SK-N-SH (cell line): ENCODE measurements at regions not wholly inside any gene's neighbourhood (a gene's known extent, or its start where the extent isn't known, plus 50 kb on each side); places are given as distances from the start of the nearest gene placed in this dataset.

ENCODE experiments used
- CTCF ChIA-PET: fragments of 300-600, 350-600 bp; formaldehyde crosslinking; extraction: SDS; loops from one replicate; lab custom pipeline; 2021; lab: Yijun Ruan, JAX
- POLR2A ChIA-PET: fragments of 350-600 bp; sonication (Branson Sonifier 250); formaldehyde crosslinking; extraction: SDS; loops from one replicate; lab custom pipeline; 2020; ENCODE audit warnings: antibody characterized with exemption, inconsistent platforms; lab: Yijun Ruan, JAX
- DNase-seq: peaks from one replicate; pipeline ENCODE4 v3.0.0; 2012
- H2AFZ ChIP-seq: fragments of 200-600 bp; sonication (generic); 2 replicates; pipeline ENCODE4 v1.8.1; 2016; ENCODE audit warnings: antibody characterized with exemption, mild to moderate bottlenecking, low read depth
- H3F3A ChIP-seq: fragments of 200-600 bp; sonication (generic); replicated peaks from 2 replicates; pipeline ENCODE3; 2016; ENCODE audit warnings: antibody characterized with exemption, mild to moderate bottlenecking; ENCODE audit not compliant: insufficient read depth
- H3K27ac ChIP-seq, 2 experiments: fragments of 200-500 bp in 1 of 2; fragments of 200-600 bp in 1 of 2; sonication (Bioruptor generic) in 1 of 2; sonication (generic), shearing (Covaris generic) in 1 of 2; 2 replicates each; pipeline versions ENCODE4 v1.5.1 to v1.6.1; 2014 to 2016; ENCODE audit warnings: low read depth in 2 of 2, inconsistent platforms in 1 of 2, low read length in 1 of 2, mild to moderate bottlenecking in 1 of 2, mixed read lengths in 1 of 2
- H3K27me3 ChIP-seq: fragments of 200-600 bp; sonication (generic), shearing (Covaris generic); 2 replicates; pipeline ENCODE4 v1.6.1; 2016; ENCODE audit warnings: mixed run types; ENCODE audit not compliant: insufficient read depth
- H3K36me3 ChIP-seq, 2 experiments: fragments of 200-500 bp in 1 of 2; fragments of 200-600 bp in 1 of 2; sonication (Bioruptor generic) in 1 of 2; sonication (generic) in 1 of 2; replicated peaks in 1 of 2; 2 replicates each; pipeline versions ENCODE3 to v1.5.1; 2014 to 2016; ENCODE audit warnings: low read length in 1 of 2, mild to moderate bottlenecking in 1 of 2; ENCODE audit not compliant: insufficient read depth in 2 of 2, control insufficient read depth in 1 of 2
- H3K4me1 ChIP-seq, 2 experiments: fragments of 200-500 bp in 1 of 2; fragments of 200-600 bp in 1 of 2; sonication (Bioruptor generic) in 1 of 2; sonication (generic), shearing (Covaris generic) in 1 of 2; 2 replicates each; pipeline versions ENCODE4 v1.5.1 to v1.6.1; 2014 to 2016; ENCODE audit warnings: low read depth in 1 of 2, low read length in 1 of 2, mixed run types in 1 of 2; ENCODE audit not compliant: insufficient read depth in 2 of 2, control insufficient read depth in 1 of 2
- H3K4me2 ChIP-seq: fragments of 200-600 bp; sonication (generic), shearing (Covaris generic); 2 replicates; pipeline ENCODE4 v1.6.1; 2017; ENCODE audit warnings: mixed run types
- H3K4me3 ChIP-seq, 2 experiments: fragments of 200-500 bp in 1 of 2; fragments of 200-600 bp in 1 of 2; sonication (Bioruptor generic) in 1 of 2; sonication (generic), shearing (Covaris generic) in 1 of 2; 2 replicates each; pipeline versions ENCODE4 v1.5.1 to v1.8.1; 2014 to 2016; ENCODE audit warnings: low read depth in 2 of 2, inconsistent platforms in 1 of 2, low read length in 1 of 2, mild to moderate bottlenecking in 1 of 2, mixed read lengths in 1 of 2, moderate library complexity in 1 of 2
- H3K79me2 ChIP-seq: fragments of 200-600 bp; sonication (generic); 2 replicates; pipeline ENCODE4 v1.8.1; 2017; ENCODE audit warnings: mild to moderate bottlenecking; ENCODE audit not compliant: insufficient read depth
- H3K9ac ChIP-seq: fragments of 200-600 bp; sonication (generic); 2 replicates; pipeline ENCODE4 v1.6.1; 2017; ENCODE audit warnings: mixed run types
- H3K9me2 ChIP-seq: fragments of 200-600 bp; sonication (generic); 2 replicates; pipeline ENCODE4 v1.6.1; 2017; ENCODE audit warnings: mixed run types
- H3K9me3 ChIP-seq: fragments of 200-600 bp; sonication (generic); 2 replicates; pipeline ENCODE4 v1.6.1; 2017; ENCODE audit warnings: mixed run types, mild to moderate bottlenecking, moderate library complexity
- H4K20me1 ChIP-seq: fragments of 200-600 bp; sonication (generic); 2 replicates; pipeline ENCODE4 v1.6.1; 2017; ENCODE audit warnings: mild to moderate bottlenecking, mixed run types; ENCODE audit not compliant: insufficient read depth
- CHD2 ChIP-seq: fragments of 150-350 bp; IDR thresholded peaks from 2 replicates; pipeline ENCODE4 v1.6.1; 2018; ENCODE audit warnings: low read length; ENCODE audit not compliant: partially characterized antibody
- EZH2phosphoT487 ChIP-seq: fragments of 200-600 bp; sonication (generic); IDR thresholded peaks from 2 replicates; pipeline ENCODE4 v1.6.1; 2017; ENCODE audit warnings: low read depth, mixed run types, mild to moderate bottlenecking, antibody characterized with exemption, moderate library complexity, borderline replicate concordance
- FOXJ3 ChIP-seq: sonication (generic); formaldehyde crosslinking; IDR thresholded peaks from 2 replicates; pipeline ENCODE4 v1.5.1; 2020; ENCODE audit warnings: mild to moderate bottlenecking, missing genetic modification reagents
- FOXM1 ChIP-seq: IDR thresholded peaks from 2 replicates; pipeline ENCODE4 v1.4.0; 2012; ENCODE audit warnings: low read depth, mild to moderate bottlenecking
- GABPA ChIP-seq: IDR thresholded peaks from 2 replicates; pipeline ENCODE4 v1.4.0; 2012; ENCODE audit warnings: low read depth, mild to moderate bottlenecking
- JUND ChIP-seq: IDR thresholded peaks from 2 replicates; pipeline ENCODE4 v1.4.0; 2012
- POLR2AphosphoS5 ChIP-seq: IDR thresholded peaks from 2 replicates; pipeline ENCODE4 v1.6.1; 2012; ENCODE audit warnings: low read depth, low read length
- RCOR1 ChIP-seq: fragments of 150-350 bp; IDR thresholded peaks from 2 replicates; pipeline ENCODE4 v1.6.1; 2017; ENCODE audit warnings: antibody characterized with exemption, low read length
- RFX5 ChIP-seq: IDR thresholded peaks from 2 replicates; pipeline ENCODE4 v1.6.1; 2012; ENCODE audit warnings: mild to moderate bottlenecking, improper control_type of control experiment, low read length
- SIN3A ChIP-seq: IDR thresholded peaks from 2 replicates; pipeline ENCODE4 v1.6.1; 2012; ENCODE audit warnings: low read depth, mild to moderate bottlenecking, low read length, moderate library complexity, borderline replicate concordance
- YY1 ChIP-seq: IDR thresholded peaks from 2 replicates; pipeline ENCODE4 v1.4.0; 2012; ENCODE audit warnings: low read depth, mild to moderate bottlenecking
- WGBS: methylation state at CpG from one replicate; pipeline ENCODE4 v1.1.6; 2017; ENCODE audit warnings: low lambda C conversion rate; 5-methylcytosine and 5-hydroxymethylcytosine counted together
- TF ChIP-seq, protein P1 (sequence below): IDR thresholded peaks from 2 replicates; pipeline ENCODE4 v1.4.0; 2012; ENCODE audit warnings: low read depth
- TF ChIP-seq, protein P2 (sequence below): IDR thresholded peaks from 2 replicates; pipeline ENCODE4 v1.4.0; 2012; ENCODE audit warnings: low read depth, borderline replicate concordance
- TF ChIP-seq, protein P3 (sequence below): fragments of 150-350 bp; IDR thresholded peaks from 2 replicates; pipeline ENCODE4 v1.6.1; 2016; ENCODE audit warnings: mild to moderate bottlenecking, low read depth, low read length

DNA sequence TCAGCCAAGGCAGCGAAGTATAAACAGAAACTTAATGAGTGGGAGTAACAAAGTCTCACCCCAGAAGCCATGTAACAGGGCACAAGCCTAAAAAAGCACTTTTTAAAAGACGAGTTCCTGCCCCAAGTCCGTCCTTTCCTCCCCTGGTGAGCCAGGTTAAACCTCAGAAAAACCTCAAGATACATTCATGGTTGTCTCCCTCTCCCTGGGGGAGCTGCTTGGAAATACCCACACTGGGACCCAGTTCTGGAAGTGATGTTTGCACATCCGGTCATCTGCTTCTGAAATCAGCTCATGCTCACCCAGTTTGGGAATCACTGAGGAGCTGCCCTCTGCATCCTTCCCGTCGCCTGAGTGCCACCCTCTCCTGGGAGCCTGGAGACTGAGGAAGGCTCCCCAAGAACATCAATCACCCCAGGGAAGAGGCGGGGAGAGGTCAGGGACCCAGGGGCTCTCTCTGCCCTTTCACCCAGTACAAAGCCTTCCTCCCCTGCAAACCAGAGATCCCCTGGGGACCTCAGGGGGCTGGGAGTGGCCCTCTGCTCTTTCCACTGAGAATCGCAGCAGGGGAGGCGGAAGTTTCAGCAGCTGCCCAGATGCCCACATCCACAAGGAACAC, 150.6 kb upstream of the AGAP1 start (continued):
- TF ChIP-seq FOXM1 (no peak), RCOR1 (no peak), CHD2 (no peak), SIN3A (no peak)
- TF ChIP-seq, protein P1, sequence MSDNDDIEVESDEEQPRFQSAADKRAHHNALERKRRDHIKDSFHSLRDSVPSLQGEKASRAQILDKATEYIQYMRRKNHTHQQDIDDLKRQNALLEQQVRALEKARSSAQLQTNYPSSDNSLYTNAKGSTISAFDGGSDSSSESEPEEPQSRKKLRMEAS = no peak

DNA sequence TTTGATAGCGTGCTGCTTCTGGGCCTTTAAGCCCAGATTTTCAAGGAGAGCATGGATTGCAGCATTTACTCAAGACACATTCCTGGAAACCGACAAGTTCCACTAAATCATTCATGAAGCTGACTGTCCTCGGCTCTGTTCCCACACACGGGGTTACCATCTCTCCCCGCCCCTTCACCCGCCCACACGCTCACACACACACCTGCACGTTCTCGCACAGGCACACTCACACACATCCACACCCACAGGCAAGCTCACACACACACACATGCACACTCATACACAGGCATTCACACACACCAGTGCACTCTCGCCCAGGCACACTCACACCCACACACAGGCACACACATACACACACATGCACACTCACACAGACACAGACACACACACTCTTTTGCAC, 150.0 kb upstream of the AGAP1 start:
- H2AFZ ChIP-seq = no peak overlapping the region
- H3K9ac ChIP-seq = no peak overlapping the region
- no peaks in the 10 kb centered on the region for H3K9me3 ChIP-seq
- H3K27me3 ChIP-seq = no peaks in the 10 kb centered on the region; the same call in 1 of the 2 replicates
- no peak overlapping the region for H3K4me3 ChIP-seq
- TF ChIP-seq RFX5 (no peak), JUND (no peak), FOXM1 (no peak), FOXJ3 (CRISPR knock-in tag) (no peak), POLR2AphosphoS5 (no peak), GABPA (no peak), EZH2phosphoT487 (no peak), SIN3A (no peak), YY1 (no peak)
- TF ChIP-seq, protein P1 = no peak
- TF ChIP-seq, protein P2, sequence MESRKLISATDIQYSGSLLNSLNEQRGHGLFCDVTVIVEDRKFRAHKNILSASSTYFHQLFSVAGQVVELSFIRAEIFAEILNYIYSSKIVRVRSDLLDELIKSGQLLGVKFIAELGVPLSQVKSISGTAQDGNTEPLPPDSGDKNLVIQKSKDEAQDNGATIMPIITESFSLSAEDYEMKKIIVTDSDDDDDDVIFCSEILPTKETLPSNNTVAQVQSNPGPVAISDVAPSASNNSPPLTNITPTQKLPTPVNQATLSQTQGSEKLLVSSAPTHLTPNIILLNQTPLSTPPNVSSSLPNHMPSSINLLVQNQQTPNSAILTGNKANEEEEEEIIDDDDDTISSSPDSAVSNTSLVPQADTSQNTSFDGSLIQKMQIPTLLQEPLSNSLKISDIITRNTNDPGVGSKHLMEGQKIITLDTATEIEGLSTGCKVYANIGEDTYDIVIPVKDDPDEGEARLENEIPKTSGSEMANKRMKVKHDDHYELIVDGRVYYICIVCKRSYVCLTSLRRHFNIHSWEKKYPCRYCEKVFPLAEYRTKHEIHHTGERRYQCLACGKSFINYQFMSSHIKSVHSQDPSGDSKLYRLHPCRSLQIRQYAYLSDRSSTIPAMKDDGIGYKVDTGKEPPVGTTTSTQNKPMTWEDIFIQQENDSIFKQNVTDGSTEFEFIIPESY = no peak
- TF ChIP-seq, protein P3, sequence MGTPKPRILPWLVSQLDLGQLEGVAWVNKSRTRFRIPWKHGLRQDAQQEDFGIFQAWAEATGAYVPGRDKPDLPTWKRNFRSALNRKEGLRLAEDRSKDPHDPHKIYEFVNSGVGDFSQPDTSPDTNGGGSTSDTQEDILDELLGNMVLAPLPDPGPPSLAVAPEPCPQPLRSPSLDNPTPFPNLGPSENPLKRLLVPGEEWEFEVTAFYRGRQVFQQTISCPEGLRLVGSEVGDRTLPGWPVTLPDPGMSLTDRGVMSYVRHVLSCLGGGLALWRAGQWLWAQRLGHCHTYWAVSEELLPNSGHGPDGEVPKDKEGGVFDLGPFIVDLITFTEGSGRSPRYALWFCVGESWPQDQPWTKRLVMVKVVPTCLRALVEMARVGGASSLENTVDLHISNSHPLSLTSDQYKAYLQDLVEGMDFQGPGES = no peak
- TF ChIP-seq, all 33 proteins: peak for 0
- no peaks in the 10 kb centered on the region for H3F3A ChIP-seq
- no peaks in the 10 kb centered on the region for H3K79me2 ChIP-seq
- no peaks in the 10 kb centered on the region for H4K20me1 ChIP-seq
- H3K4me2 ChIP-seq = no peak overlapping the region
- H3K4me1 ChIP-seq = no peaks in the 10 kb centered on the region
- WGBS = 63% methylated on average over 10 of the region's 10 CpGs
- ChIA-PET POLR2A (no interaction called here), CTCF (no interaction called here)
- no peaks in the 10 kb centered on the region for H3K9me2 ChIP-seq
- no peak overlapping the region for H3K27ac ChIP-seq
- no peaks in the 10 kb centered on the region for H3K36me3 ChIP-seq
- no peak for DNase-seq
